DMS53 (cell line): ENCODE measurements at regions not wholly inside any gene's neighbourhood (a gene's known extent, or its start where the extent isn't known, plus 50 kb on each side); places are given as distances from the start of the nearest gene placed in this dataset.

ENCODE experiments used
- DNase-seq: peaks from one replicate; lab custom pipeline; 2025; lab: John Stamatoyannopoulos, UW

DNA sequence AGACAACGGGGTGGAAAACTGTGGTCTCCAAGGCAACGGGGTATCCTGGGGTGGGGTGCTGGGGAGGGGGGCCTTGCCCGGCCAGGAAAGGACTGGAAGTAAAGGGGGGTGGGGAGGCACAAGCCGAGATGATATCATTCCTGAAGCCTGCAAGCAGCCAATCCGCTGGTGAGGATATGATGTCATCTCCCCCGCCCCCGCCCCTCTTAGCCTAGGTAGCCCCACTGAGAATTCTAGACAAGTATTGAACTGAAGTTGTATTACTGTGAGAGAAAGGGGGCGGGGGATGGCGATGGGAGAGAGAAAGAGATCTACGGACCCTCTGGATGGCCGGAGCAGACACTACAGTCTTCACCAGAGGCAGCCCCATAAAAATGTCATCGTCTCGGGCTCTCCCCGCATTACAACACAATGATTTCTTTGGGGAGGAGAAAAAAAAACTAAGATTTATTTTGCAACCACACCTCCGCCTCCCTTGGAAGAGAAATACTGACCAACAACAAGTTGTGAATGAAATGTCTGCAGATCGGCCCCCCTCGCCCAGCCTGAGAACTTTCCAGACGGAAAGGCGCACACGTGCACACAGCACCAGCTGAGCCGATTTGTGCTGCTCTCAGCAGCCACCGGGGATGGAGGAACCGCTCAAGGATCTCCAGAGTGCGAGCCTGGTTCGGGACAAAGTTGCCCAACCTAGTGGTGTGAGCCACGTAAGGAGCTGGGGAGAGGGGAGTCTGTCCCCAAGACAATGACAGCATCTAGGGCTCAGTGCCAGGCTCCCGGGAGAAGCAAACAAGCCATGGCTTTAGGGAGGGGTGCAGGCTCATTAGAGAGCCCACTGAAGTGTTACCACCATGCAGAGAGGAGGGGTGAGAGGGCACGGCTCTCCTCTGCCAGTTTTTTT lies 222.1 kb downstream of the SOX9 start:
- peak; percentile 63 for DNase-seq

DNA sequence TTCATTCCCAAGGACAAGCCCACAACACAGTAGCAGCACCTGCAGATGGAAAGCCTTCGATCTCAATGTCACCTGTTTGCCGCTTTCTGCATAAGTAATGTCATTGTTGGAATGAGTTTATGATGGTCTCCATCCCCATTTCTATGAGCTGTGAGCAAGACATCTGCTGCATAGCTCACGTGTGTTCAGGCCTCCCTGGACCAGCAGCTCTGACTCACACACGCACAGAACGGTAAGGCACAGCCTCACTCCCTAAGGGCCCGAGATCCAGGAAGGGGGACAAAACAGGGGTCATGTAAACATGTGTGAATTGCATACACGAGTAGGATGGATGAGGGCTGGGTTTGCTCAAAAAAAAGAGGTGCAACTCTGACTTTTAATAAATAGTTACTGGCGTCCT lies 223.1 kb downstream of the SOX9 start:
- DNase-seq = no peak

DNA sequence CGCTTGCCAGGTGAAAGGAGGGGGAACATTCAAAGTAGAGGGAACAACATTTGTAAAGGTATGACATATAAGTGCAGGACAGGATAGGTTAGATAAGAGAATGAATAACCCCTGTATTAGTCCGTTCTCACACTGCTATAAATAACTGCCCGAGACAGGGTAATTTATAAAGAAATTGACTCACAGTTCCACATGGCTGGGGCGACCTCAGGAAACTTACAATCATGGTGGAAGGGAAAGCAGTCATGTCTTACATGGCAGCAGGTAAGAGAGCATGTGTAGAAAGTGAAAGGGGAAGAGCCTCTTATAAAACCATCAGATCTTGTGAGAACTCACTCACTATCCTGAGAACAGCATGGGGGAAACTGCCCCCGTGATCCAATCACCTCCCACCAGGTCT lies 223.8 kb downstream of the SOX9 start:
- DNase-seq = no peak

DNA sequence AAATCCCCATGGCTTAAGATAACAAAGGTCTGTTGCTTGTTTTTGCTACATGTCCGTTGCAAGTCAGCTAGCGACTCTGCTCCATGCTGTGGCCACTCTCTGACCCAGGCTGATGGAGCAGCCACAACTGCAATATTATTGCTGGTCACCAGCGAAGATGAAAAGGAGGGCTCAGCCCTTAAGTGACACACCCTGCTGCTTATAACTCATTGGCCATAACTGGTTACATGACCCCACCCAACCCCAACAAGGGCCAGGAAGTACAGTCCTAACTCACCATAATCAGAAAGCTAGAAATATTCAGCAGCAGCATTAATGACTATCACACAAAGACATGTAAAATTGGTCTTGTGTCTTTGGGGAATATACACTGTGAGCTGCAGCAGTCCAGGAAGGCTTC lies 224.3 kb downstream of the SOX9 start:
- no peak for DNase-seq

DNA sequence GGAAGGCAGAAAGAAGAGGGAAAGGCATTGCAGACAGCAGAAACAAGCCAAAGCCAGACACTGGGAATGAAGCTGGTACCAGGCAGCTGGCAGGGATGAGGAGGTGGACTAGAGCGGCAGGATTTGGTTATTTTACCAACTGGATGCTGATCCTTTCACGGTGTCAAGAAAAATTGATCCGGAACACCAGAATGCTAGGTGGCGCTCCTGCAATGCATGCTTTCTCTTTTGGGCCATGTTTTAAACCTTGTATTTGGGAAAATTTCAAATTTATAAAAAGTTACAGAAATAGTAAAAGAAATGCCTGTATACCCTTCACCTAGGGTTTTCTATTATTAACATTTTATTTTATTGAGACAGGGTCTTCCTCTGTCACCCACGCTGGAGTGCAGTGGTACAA lies 224.7 kb downstream of the SOX9 start:
- DNase-seq = no peak

DNA sequence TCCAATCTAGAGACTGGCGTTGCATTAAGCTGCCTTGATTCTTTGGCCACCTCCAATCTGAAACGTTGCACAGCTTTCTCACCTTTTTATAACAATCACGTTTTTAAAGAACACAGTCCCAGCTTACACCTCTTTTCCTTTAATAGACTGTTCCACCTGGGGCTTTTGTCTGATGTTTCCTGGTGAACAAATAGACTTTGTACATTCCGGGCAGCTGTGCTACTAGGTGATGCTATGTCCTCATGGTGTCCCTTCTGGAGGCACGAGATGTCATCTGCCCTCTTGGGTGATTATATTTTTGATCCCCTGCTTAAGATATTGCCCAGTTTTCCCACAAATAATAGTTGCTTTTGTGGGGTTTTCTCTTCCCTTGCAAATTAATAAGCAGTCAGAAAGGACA lies 225.5 kb downstream of the SOX9 start:
- DNase-seq = peak; percentile 61

DNA sequence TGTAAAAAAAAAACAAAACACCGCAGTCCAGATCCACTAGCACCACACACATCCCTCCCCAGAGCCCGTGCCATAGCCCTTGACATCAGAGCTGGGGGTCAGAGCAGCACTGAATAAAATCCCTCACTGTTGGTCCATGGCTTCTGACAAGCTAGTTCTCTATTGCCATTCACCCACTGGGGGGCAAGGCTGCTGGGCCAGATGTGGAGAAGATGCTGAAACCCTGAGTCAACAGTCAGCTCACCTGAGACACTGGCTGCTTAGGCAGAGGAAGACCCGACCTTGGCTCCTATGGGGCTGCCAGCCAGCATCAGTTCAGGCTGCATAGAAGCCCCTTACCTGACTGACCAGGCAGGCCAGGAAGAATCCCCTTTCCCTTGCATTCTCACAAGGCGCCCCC lies 228.2 kb downstream of the SOX9 start:
- no peak for DNase-seq

DNA sequence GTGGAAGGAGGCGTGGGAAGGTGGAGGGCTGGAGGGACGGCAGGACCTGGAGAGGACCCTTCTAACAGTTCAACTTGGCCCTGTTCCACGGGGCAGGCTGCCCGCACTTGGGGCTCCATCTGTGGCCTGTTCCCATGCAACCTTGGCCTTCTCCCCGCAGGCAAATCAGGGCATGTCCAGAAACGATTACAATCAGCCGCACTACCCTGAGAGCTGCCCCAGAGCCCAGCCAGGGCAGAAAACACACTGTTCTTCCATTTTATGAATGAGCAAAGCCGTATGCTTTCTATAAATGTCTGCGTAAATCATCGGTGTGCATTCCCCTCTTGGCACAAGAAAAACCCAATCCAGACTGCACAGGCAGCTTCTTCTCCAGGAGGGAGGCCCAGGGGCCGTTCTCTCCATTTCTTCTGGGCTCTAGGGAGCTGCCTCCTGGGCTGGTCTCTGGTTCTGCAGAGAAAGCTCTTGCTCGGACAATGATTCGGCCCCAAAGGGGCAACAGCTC lies 228.7 kb downstream of the SOX9 start:
- DNase-seq = no peak

DNA sequence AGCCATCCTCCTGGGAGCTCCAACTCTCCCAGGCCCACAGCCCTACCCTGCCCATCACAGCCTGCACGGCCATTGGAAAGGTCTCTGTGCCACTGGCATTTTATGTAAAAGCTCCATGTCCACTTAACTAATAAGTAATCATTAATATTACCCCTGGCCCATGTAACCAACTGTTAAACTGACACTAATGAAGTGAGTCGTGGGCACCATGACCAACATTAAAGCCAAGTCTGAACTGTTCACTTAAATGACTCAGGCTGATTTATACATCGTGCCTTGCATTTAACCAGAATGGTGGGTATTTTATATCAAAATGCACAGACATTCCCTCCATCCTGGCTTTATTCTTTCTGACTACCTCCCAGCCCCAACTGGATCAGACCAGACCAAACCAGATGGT lies 229.3 kb downstream of the SOX9 start:
- DNase-seq = no peak

DNA sequence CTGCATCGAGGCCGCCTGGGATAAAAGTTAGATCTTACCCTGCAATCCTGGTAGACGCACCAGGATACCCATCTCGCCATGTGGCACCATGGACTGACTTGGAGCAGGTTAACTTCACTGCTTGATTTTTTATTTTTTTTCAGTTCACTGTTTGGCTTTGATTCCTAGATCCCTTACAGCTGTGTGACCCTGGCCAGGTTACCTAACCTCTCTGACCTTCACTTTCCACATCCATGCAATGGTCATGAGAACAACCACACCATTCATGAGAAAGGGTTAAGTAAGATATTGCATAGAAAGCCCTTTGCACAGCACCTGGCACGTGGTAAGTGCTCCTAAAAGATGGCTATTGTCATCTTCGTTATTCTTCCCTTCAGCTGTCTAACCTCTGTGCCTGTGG lies 230.5 kb downstream of the SOX9 start:
- DNase-seq = no peak

DNA sequence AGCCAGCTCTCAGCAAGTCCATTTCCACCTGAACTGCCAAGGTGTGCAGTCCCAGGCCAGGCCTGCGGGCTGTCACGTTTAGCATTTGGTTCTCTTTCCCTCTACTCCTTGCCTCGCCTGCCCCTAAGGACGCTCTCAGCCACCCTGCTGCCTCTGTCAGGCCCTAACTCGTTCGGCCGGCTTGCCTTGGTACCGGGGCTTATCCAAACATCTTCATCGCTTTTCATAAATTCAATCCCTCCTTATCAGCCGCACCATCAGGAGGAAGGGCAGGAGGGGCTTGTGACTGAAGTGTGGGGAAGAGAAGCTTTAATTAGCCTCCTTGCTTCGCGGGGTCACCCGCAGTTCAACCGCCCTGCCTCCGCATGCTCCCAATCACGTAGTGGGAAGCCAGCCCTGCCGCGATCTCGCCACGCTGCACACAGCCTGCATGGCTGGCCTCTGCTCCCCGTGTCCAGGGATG lies 231.1 kb downstream of the SOX9 start:
- DNase-seq = peak; percentile 24

DNA sequence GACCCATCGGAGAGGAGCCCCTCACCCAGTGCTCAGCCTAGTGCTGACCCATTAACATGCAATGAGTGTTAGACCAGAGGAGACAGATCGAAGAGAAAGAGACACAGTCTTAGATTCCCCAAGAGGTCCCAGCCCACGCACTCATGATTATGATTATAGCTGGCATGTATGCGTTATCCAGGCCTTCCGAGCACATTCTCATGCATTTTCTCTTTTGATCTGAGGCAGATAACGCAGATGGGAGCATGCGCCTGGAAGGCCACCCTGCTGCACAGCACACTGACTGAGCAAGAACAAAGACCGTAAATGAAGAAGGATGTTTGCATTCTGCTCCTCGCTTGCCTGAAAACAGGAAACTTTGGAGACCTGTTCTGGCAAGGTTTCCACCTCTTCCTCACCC lies 232.7 kb downstream of the SOX9 start:
- no peak for DNase-seq

DNA sequence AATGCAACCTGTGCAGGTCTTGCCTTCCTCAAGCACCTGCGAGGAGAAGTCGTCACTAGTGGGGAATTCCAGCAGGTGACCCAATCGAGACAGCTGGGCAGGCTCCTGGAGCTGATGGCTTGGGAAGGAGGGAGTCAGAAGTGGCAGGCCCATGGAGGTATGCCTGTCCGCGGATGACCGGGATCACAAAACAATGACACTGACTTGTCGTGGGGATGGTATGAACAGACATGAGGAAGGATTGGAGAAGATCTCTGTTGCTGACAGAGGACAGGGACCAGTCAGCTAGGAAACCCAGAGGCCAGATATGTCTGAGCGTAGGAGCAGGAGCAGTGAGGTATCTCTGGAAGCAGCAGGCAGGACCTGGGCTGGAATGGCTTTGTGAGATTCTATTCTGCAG lies 233.3 kb downstream of the SOX9 start:
- DNase-seq = peak; percentile 30

DNA sequence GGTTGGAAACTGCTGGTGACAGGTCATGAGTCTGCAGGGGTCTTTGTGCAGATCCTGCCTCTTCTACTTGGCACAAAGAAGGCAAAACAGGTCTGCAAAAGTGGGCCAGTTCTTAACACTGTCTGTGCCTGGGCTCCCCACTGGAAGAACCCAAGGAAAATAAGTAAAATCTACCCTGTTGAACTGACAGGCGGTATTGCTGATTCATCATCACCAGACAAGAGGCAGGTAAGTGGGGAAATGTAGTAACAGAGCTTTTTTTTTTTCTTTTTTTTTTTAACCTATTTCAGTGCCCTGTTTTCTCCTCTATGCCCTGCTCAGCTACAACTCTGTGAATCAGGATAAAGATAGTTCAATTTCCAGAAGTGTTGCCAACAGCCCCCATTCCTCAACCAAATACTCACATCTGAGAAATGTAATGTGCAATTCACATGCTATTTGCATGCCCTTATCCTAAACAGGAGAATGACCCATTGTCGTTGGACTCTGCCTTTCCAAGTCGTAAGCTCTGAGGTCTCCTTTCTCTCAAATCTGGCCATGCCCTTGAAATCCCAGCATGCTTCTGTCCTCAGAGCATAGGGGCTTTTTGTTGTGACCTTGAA lies 237.0 kb downstream of the SOX9 start:
- no peak for DNase-seq

DNA sequence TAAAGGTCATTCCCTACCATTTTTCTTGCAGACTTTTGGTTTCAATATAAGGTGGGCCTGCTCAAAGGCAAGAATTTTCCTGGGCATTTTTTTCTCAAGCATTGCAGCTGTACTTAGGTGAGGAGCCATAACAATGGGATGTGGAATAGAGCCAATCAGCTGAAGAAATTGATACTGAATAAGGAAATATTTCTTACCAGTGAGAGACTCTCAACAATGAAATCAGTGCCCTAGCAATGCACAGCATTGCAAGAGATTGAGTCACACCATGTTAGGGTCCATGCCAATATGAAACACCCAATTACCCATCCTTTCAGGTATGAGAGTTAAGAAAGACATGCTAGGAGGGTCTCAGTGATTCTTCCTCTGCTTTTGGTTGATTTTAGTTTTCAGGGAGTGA lies 237.6 kb downstream of the SOX9 start:
- DNase-seq = no peak

DNA sequence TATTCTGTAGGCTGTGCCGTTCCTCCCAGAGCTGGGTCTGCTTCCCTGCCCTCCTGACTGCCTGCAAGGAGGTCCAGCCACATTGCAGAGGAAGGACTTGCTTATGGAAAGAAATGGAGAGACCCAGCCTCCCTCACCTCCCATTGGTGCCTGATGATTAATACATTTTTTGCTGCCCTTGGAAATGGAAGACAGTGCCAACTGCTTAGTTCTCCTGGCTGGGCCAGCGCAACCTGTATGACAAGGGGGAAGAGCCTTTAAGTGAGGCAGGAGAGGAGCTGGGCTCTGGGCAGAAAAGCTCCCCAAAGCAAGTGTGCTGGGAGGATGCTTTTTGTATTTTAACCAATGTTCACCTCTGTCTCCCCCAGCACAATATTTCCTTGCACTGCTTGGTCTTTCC lies 238.5 kb downstream of the SOX9 start:
- DNase-seq = no peak

DNA sequence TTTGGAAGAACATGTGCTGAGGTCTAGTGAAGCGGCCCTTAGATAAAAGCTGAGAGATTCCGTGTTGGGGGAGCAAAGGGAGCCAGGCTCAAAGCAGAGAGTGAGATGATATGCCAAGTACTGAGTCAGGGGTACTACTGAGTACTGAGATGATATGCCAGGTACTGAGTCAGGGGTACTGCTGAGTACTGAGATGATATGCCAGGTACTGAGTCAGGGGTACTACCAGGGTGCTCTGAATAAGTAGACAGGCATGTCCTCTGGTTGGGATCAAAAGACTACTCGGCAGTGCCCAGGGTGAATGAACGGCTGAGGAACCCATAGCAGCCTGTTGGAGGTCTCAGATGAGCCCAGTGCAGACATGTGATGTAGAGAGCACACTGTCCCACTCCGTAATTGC lies 239.0 kb downstream of the SOX9 start:
- DNase-seq = no peak

DNA sequence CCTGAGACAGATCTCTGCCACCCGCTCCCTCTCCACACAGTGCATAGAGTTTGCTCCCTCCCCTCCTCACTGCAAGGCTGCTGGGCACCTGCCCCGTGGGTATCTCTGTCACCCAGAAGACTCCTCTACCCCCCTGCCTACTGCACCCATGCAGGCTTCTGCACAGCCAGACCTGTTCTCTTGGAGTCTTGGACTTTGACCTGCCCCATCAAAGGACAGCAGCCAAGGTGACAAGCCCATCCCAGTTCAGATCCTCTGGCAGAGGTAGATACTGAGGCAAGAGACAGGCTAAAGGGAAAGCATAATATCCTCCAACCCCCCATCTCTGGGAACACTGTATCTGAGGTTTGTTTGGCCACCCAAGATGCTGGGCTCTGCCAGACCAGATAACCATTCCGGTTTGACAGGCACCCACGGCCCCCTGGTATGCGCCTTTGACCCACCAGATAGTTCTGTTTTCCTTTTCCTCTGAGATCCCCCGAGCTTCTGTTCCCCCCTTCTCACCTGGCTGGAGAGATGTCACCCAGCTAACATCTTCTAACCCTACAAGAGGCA lies 239.6 kb downstream of the SOX9 start:
- no peak for DNase-seq

DNA sequence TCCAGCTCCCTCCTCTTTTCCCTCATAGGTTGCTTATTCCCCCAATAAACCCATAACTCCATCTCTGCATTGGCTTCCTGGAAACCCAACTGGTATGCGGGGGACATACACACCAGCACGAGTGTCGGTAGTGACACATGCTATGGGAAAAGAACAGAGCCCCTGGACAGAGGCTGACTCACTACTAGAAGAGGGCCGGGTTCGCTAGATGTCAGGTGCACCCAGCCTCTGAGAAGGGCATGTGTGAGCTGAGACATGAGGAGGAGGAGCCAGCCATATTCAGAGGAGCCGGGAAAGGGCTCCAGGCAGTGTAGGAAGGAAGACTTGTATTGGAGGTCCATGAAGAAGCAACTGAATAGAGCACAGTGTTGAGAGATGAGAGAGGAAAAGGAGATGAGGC lies 241.1 kb downstream of the SOX9 start:
- no peak for DNase-seq

DNA sequence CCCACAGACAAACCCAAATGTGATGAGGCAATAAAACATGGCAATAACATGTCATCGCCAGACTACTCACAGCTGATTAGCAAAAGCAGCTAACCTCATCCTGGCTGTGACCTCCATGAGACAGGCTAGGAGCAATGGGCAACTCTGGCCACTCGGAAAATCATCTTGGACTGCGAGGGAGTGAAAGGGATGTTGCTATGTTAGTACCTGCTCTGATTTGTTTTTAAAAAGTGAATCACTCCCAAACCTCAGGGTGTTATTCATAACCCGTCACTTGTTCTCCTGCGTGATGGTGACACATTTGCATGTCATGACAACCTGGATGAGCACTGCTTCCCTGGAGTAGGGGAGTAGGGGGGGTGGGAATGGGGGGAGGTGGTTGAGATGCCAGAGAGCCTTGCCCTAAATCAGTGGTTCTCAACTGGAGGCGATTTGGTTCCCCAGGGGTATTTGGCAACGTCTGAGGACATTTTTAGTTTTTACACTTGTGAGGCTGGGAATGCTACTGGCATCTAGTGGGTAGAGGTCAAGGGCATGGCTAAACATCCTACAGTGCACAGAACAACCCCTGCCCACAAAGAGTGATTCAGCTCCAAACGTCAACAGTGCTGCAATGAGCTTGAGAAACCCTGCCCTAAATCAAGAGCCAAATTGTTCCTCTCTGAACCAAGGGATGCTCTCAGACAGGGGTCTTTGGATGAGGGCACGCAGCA lies 241.7 kb downstream of the SOX9 start:
- no peak for DNase-seq

DNA sequence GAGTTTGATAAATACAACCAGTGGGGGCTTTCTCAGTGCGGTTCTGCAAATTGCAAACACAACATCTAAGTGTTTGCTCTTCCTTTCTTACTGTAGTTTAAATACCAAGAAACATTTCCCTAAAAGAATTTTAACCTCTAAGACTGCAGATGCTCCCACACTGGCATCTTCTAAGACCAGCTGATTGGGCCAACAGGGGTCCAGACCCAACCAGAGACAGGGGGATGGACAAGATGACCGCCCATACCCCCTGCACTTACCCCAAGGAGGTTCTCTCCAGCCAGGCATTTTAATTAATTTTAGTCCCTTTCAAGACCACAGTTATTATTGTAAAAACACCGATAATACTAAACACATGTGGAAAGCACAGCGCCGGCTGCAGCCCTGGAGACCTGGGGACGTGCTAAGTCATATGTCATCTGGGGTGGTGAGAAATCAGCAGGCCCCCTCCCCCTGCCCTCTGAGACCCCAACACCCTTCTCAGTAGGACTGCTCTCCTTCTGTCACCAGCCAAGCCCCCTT lies 242.3 kb downstream of the SOX9 start:
- DNase-seq = no peak

DNA sequence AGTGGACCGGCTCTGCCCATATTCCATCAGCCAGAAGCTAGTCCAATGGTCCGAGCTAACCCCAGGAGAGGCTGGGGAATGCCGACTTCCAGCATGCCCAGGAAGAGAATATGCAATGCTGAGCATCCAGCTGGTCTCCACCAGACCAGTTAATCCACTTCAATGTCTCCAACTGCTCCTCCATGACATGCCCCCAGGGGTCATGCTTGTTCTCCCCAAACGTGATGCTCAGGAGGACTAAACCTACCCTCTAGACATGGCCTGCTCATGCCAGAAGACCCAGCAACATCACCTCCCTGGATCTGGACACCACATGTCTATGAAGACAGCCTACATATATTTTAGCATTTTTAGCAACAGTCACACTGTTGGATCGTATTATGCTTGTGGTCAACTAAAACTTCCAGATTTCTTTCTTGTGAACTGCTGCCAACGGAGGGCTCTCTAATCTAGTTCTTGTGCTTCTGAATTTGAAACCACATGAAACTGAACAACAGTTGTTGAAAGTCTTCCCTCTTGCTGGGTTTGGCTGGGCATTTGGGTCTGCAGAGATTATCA lies 245.1 kb downstream of the SOX9 start:
- no peak for DNase-seq
